ENCODE measurements at regions not wholly inside any gene's neighbourhood (a gene's known extent, or its start where the extent isn't known, plus 50 kb on each side); places are given as distances from the start of the nearest gene placed in this dataset.

DNA sequence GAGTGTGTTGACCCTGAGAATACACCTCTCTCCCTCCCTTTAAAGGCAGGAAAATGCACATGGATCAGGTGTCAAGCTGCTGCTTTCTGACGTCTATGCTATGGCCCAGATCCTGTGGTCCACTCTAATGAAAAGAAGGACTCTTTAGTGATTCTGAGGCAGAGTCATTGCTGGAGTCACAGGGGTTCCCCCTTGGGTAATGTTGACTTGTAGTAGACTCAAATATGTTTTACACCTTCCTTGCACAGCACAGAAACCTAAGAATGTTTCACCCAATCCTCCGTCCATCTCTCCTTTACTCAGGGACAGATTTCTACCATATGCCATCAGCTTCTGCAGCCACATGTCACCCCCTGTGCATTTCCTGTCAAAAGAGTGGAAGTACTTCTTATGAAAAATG lies 525.4 kb downstream of the TMEM121 start:
- TF ChIP-seq, protein P1, sequence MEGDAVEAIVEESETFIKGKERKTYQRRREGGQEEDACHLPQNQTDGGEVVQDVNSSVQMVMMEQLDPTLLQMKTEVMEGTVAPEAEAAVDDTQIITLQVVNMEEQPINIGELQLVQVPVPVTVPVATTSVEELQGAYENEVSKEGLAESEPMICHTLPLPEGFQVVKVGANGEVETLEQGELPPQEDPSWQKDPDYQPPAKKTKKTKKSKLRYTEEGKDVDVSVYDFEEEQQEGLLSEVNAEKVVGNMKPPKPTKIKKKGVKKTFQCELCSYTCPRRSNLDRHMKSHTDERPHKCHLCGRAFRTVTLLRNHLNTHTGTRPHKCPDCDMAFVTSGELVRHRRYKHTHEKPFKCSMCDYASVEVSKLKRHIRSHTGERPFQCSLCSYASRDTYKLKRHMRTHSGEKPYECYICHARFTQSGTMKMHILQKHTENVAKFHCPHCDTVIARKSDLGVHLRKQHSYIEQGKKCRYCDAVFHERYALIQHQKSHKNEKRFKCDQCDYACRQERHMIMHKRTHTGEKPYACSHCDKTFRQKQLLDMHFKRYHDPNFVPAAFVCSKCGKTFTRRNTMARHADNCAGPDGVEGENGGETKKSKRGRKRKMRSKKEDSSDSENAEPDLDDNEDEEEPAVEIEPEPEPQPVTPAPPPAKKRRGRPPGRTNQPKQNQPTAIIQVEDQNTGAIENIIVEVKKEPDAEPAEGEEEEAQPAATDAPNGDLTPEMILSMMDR (conservative IDR thresholded peaks at IDR 0.05; ENCODE audit: low read depth, low read length) = no peak
- TF ChIP-seq EZH2 (IDR thresholded peaks at IDR 0.05; ENCODE audit: borderline replicate concordance, low read depth, low read length, poor library complexity, severe bottlenecking) = no peak
